ENCODE measurements at regions not wholly inside any gene's neighbourhood (a gene's known extent, or its start where the extent isn't known, plus 50 kb on each side); places are given as distances from the start of the nearest gene placed in this dataset.

DNA sequence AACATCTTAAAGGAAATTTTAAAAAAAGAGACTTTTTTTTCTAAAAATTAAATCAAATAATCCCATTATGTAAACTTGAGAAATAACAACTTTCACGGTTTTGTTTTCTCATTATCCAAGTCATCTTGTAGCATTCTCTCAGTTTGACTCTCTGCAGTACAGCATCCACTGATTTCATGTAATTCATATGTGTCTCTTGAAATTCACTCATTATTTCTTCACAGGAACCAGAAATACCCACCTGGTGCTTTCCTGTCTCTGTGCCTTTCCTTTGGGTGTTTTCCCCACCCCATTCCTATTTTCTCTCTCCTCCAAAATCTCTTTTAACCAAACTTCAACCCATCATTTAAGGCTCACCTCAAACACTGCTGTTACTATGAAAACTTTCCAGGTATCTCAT is 116.1 kb upstream of the STK17B start:
- TF ChIP-seq, protein P1, sequence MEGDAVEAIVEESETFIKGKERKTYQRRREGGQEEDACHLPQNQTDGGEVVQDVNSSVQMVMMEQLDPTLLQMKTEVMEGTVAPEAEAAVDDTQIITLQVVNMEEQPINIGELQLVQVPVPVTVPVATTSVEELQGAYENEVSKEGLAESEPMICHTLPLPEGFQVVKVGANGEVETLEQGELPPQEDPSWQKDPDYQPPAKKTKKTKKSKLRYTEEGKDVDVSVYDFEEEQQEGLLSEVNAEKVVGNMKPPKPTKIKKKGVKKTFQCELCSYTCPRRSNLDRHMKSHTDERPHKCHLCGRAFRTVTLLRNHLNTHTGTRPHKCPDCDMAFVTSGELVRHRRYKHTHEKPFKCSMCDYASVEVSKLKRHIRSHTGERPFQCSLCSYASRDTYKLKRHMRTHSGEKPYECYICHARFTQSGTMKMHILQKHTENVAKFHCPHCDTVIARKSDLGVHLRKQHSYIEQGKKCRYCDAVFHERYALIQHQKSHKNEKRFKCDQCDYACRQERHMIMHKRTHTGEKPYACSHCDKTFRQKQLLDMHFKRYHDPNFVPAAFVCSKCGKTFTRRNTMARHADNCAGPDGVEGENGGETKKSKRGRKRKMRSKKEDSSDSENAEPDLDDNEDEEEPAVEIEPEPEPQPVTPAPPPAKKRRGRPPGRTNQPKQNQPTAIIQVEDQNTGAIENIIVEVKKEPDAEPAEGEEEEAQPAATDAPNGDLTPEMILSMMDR (conservative IDR thresholded peaks at IDR 0.05; ENCODE audit: low read depth, low read length), result no peak
- H3K4me3 ChIP-seq (ENCODE audit: low read length), result no peak overlapping the region
- no peak for DNase-seq (ENCODE audit: low read depth)

DNA sequence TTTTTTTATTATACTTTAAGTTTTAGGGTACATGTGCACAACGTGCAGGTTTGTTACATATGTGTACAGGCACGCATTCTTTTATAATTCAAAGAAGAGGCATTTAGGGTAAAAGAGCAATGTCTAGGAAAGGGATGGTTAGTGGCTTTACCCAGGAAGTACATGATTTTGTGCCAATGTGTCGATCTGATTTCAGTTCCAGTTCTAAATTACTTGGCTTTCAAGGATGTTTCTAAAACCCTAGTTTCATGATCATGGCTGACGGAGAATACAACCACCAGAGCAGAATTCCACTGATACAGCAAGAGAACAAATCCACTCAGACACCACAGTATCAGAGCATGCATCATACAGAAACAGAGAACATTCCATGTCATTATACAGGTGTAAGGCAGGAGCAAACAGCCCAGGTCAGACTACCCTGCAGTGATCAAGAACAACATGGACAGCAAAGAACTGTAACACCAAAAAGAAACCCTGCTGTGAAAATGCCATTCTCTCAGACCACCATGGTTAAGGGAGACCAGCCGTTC is 116.7 kb upstream of the STK17B start:
- no peak for DNase-seq (ENCODE audit: low read depth)
- TF ChIP-seq, protein P1 (conservative IDR thresholded peaks at IDR 0.05; ENCODE audit: low read depth, low read length), result no peak
- no peak overlapping the region for H3K4me3 ChIP-seq (ENCODE audit: low read length)

DNA sequence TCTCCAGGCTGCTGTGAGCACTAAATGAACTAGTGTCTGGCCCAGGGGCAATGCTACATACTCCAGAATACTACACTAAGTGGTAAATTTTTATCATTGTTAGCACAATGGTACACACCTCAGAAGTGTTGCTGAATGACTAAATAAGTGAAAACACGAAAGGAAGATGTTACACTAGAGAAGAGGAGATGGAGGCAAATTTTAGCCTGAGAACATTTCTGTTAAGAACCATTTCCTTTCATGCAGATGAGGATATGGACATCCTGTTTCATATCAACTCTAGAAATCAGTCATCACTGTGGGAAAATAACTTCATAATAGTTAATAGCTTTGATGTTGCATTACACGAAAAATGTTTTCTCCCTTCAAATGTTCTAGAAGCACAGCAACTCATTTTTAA is 117.6 kb upstream of the STK17B start:
- TF ChIP-seq, protein P1 (conservative IDR thresholded peaks at IDR 0.05; ENCODE audit: low read depth, low read length), result no peak
- no peak for DNase-seq (ENCODE audit: low read depth)
- no peak overlapping the region for H3K4me3 ChIP-seq (ENCODE audit: low read length)

DNA sequence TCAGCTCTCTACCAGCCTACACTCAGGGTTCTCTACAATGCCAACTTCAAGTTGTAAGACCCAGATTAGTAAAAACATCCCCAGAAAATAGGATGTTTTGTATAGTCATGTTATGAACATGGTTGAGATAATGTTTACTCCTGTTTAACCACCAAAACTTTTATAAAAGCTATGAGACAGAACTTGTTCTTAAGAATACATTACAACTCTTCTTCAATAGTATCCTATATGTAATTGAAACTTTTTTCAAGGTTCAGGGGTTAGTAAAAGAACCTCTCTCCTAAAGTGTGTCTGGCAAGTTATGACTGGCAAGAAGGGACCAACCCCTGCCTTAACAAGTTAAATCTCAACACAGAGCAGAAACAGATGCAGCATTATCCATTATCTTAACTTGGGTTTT is 118.8 kb upstream of the STK17B start:
- TF ChIP-seq, protein P1 (conservative IDR thresholded peaks at IDR 0.05; ENCODE audit: low read depth, low read length), result no peak
- no peak overlapping the region for H3K4me3 ChIP-seq (ENCODE audit: low read length)
- no peak for DNase-seq (ENCODE audit: low read depth)

DNA sequence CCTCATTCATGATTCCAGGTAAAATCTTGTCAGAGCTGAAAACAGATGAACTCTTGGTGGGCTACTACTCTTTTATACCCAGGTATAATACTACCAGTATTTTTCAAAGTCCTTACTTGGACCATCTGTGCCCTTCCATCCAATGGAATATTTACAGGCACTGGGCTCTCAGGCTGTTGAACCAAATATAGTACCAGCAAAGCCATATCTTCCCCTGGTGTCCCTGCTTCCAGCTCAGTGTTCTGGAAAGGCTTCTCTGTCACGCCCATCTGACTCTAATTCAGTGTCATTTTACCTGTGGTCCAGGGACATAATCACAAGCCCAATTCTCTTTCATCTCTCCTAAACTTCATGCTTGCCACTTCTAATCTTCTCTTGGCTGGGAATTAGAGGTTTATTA is 119.2 kb upstream of the STK17B start:
- DNase-seq (ENCODE audit: low read depth), result no peak
- TF ChIP-seq, protein P1 (conservative IDR thresholded peaks at IDR 0.05; ENCODE audit: low read depth, low read length), result no peak
- H3K4me3 ChIP-seq (ENCODE audit: low read length), result no peak overlapping the region

DNA sequence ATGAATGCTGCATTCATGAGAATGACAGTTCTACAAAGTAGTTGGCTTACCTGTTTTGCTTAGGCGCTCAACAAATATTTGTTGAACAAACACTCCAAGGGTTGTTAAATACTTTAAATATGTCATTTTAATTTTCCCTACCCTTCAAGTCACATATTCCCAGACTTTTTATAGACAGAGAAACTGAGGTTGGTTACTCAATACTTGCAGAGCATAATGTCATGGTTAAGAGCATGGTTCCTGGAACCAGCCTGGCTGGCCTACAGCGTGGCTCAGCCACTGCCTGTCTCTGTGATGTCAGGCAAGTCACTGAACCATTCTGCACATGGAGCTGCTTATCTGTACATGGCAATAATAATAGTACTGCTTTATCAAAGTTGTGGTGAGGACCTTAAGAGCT is 120.0 kb upstream of the STK17B start:
- no peak for DNase-seq (ENCODE audit: low read depth)
- no peak overlapping the region for H3K4me3 ChIP-seq (ENCODE audit: low read length)
- TF ChIP-seq, protein P1 (conservative IDR thresholded peaks at IDR 0.05; ENCODE audit: low read depth, low read length), result no peak

DNA sequence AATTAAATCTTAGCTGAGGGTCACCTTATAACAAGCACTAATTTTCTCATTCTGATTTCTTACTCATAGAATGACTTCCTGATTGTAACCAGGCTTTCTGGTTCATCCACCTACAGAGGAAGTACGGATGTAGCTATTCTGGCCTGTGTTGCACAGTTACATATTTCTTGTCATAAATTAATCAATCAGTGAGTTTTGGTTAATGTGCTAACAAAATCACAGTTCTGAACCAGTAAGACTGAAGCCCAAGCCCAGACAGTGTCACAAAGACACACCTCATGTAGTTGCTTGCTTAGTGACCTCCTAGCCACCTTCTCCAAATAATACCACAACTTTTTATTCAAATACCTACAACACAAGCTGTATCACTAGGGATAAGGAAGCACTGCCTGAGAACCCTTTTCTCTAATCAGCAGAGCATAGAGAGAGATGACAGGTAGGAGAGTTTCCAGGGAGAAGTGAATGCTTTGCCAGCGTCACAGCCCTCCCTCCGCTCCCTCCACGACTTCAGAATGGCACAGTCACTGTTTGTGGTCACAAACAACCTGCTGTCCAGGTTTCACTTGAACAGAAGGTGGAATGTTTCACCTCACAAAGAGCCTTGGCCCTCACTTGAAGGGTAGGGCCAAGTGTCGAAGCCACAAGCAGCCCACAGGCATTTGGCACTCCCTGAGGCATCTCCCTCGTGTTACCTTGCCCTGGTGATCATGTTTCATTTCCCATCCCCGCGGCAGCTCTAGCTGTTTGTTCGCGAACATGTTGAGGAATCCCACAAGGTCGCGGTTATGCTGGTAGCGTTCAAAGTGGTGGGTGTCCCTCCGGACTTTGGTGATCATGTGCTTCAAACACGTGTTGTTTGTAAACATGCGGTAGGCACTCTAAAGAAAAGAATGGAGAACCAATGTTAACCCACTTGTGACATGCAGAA is 120.8 kb upstream of the STK17B start:
- no peak for DNase-seq (ENCODE audit: low read depth)
- TF ChIP-seq, protein P1 (conservative IDR thresholded peaks at IDR 0.05; ENCODE audit: low read depth, low read length), result no peak

More for the DNA sequence above, 120.8 kb upstream of the STK17B start:
- no peak overlapping the region for H3K4me3 ChIP-seq (ENCODE audit: low read length)
